Hepatocyte (in vitro differentiated cells): ENCODE measurements at regions not wholly inside any gene's neighbourhood (a gene's known extent, or its start where the extent isn't known, plus 50 kb on each side); places are given as distances from the start of the nearest gene placed in this dataset.

Source experiments
- EZH2 ChIP-seq: fragments of 200-600 bp; sonication (generic); IDR thresholded peaks from 2 replicates; pipeline ENCODE4 v1.6.1; 2016; ENCODE audit warnings: antibody characterized with exemption, mild to moderate bottlenecking, borderline replicate concordance
- TF ChIP-seq, protein P1 (sequence below): fragments of 200-600 bp; sonication (generic); IDR thresholded peaks from 2 replicates; pipeline ENCODE4 v1.5.1; 2016; ENCODE audit warnings: antibody characterized with exemption, mild to moderate bottlenecking; ENCODE audit not compliant: poor library complexity

DNA sequence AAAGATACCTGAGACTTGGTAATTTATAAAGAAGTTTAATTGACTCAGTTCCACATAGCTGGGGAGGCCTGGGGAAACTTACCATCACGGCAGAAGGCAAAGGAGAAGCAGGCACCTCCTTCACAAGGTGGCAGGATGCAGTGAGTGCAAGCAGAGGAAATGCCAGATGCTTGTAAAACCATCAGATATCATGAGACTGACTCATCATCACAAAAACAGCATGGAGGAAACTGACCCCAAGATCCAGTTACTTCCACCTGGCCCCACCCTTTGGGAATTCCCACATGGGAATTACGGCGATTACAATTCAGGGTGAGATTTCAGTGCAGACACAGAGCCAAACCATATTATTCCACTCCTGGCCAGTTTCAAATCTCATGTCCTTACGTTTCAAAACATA is 514.7 kb upstream of the SPANXN1 start:
- TF ChIP-seq EZH2: no peak
- TF ChIP-seq, protein P1, sequence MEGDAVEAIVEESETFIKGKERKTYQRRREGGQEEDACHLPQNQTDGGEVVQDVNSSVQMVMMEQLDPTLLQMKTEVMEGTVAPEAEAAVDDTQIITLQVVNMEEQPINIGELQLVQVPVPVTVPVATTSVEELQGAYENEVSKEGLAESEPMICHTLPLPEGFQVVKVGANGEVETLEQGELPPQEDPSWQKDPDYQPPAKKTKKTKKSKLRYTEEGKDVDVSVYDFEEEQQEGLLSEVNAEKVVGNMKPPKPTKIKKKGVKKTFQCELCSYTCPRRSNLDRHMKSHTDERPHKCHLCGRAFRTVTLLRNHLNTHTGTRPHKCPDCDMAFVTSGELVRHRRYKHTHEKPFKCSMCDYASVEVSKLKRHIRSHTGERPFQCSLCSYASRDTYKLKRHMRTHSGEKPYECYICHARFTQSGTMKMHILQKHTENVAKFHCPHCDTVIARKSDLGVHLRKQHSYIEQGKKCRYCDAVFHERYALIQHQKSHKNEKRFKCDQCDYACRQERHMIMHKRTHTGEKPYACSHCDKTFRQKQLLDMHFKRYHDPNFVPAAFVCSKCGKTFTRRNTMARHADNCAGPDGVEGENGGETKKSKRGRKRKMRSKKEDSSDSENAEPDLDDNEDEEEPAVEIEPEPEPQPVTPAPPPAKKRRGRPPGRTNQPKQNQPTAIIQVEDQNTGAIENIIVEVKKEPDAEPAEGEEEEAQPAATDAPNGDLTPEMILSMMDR: no peak
